ENCODE measurements at regions not wholly inside any gene's neighbourhood (a gene's known extent, or its start where the extent isn't known, plus 50 kb on each side); places are given as distances from the start of the nearest gene placed in this dataset.

DNA sequence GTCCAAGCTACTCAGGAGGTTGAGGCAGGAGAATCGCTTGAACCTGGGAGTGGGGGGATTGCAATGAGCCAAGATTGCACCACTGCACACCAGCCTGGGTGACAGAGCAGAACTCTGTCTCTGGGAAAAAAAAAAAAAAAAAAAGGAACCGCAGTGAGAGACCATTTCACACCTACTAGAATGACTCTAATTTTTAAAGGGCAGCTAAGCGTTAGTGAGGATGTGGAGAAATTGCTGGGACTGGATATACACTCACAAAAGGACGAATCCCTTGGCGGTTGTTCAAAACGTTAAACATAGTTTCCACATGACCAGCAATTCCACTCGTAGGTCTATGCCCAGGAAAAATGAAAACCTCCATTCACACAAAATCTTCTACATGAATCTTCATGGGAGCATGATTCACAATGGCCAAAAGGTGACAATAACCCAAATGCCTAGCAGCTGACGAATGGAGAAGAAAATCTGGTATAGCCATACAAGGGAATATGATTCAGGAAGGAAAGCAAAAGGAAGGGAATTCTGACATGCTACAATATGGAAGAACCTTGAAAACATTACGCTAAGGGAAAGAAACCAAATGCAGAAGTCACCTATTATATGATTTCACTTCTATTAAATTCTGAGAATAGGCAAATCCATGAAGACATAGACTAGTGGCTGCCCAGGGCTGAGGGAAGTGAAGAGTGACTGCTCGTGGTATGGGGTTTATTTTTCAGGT, 127.0 kb downstream of the CHSY1 start:
- intact Hi-C loops (cut with DNase I), result no loop called here
- peak in 2 of 10 donors; percentile 11 to 30 for DNase-seq

DNA sequence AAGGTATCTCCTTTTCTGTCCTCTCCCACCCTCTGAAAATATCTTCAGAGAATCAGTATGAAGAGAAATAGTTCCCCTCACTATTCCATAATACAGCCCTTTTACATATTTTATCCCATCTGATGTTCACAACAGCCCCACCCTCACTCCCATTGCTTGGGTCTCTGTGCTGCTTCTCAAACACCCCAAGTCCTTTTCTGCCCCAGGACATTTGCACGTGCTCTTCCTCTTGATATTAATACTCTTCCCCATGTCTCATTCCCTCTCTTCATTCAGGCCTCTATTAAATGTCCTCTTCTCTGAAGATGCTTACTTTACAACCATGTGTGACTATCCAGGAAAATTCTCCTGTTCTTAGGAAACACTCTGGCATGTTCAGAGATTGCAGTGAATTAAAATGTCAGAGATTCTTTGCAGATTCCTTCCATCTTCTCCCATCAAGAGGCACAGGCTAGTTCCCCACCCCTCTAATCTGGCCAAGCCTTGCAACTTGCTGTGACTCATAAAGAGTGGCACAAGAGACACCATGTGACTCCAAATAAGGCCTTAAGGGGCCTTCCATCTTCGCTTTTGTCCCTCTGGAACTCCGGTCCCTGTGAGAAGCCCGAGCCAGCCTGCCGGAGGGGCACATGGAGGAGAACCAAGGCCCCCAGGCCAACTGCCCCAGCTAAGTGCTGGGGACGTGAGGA, 128.5 kb downstream of the CHSY1 start:
- intact Hi-C loops (cut with DNase I), result no loop called here
- peak in 3 of 10 donors; percentile 29 to 35 (median 29) for DNase-seq

DNA sequence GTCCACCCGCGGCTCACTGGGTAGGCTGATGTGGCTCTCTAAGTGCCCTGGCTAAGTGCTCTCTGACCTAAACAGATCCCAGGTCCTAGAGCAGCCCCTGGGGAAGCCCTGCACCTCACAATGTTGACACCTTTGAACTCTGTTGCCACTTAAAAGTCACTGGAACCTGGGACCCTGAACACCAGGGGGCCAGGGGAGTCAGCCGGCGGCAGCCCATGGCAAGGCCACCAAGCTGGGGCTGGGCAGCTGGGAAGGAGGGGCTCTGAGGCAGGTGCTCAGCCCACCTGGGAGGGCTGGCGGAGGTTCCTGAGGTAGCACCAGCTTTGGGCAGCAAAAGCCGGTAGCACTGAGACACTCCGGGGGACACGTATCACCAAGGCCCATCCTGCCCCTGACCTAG, 129.0 kb downstream of the CHSY1 start:
- intact Hi-C loops (cut with DNase I), result no loop called here
- peak in 2 of 10 donors; percentile 44 to 45 for DNase-seq

DNA sequence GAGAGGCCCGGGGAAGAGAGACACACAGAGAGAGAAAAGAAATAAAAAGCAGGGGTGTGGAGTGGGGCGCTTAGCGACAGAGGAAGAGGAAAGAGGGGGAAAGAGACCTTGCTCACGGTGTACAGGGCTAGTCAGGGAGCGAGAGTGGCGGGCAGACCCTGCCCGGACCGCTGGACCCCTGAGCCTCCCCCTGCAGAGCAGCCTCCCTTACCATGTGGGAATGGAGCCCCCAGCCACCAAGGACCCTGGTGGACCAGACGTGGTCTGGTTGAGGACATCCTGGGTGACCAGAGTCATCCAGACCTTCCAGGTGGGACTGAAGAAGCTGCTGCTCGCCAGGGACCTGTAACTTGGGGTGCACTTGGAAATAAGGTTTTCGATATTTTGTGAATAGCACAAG, 129.6 kb downstream of the CHSY1 start:
- intact Hi-C loops (cut with DNase I), result no loop called here
- DNase-seq, result peak in 2 of 10 donors; percentile 32 to 33

DNA sequence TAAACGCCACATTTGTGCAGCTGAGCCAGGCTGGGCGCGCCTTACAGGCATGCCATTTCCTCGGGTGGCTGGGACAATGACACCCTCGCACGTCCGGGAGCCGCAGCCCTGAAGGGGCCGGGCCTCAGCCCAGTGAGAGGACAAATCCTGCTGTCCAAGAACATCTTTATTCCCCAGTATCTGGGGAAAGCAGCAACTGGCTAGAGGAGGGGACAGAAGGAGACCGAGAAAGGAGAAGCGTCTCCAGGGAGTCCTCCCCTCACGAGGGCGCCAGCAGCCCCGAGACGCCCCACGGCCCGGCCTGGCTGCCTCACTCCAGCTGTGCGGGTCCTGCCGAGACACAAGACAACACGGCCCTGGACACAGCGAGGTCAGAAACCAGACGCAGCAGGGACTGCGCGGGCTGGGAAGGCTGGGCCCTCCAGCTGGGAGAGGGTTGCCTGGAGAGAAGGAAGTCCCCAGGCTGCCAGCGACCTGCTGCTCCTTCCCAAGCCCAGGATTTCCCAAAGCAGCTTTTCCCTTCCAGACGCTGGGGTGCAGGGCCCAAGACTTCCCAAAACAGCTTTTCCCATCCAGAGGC, 130.2 kb downstream of the CHSY1 start:
- intact Hi-C loops (cut with DNase I), result no loop called here
- DNase-seq, result peak in 8 of 10 donors; percentile 40 to 91 (median 54)

DNA sequence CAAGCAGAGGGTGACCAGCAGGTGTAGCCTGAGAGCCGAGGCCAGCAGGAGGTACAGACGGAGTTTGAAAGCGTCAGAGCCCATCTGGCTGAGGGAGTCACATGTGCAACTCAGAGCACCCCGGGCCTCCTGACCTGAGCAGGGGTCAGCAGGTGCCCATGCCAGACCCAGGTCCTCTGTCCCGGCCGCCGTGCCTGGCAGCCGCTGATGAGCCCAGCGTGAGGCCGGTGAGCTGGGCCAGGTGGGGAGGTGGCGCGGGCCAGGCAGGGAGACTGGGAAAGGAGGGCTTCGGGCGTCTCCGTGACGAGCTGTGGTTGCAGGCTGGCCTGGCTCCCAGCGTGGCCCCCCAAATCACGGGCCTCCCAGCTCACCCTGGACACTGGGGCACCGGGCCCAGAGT, 130.9 kb downstream of the CHSY1 start:
- peak in 3 of 10 donors; percentile 44 to 83 (median 76) for DNase-seq
- intact Hi-C loops (cut with DNase I), result no loop called here

DNA sequence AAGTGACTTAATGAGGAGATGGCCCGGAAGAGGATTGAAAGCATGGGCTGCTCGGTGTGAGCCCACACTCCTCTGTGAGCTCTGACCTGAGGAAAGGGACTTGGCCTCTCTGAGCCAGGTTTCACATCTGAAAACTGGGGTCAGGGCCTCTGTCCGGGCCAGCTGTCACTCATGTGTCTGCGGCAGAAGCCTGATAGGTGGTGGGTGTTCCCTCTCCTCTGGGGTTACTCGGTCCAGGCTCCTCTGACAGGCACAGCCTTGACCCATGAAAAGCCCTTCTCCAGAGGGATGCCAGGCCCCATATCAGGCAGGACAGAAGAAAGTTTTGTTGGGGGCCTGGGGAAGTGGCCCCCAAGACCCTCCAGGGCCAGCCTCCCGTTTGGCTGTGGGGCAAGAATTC, 131.4 kb downstream of the CHSY1 start:
- peak in 2 of 10 donors; percentile 27 to 33 for DNase-seq
- intact Hi-C loops (cut with DNase I), result no loop called here

Measured in posterior cingulate gyrus (tissue), 11 donors.